Skeletal muscle cell (primary cell): ENCODE measurements at regions not wholly inside any gene's neighbourhood (a gene's known extent, or its start where the extent isn't known, plus 50 kb on each side); places are given as distances from the start of the nearest gene placed in this dataset.
A peak's percentile ranks its signal among the peaks of the same experiment; 100 is the strongest.

ENCODE experiments used
- DNase-seq: peaks from one replicate; pipeline ENCODE4 v3.0.0-alpha.2; 2010; ENCODE audit warnings: low read depth
- H3K4me3 ChIP-seq: 2 replicates; pipeline ENCODE4 v1.5.1; 2011; ENCODE audit warnings: low read depth, mild to moderate bottlenecking, control low read depth, low read length, moderate library complexity

- H3K4me3 ChIP-seq, result no peak overlapping the region
- no peak for DNase-seq
These were observed 95.4 kb upstream of the CCDC85A start for GRCh38 chr2:56088411-56088810.

GRCh38 chr2:56089931-56090330 is 93.9 kb upstream of the CCDC85A start:
- H3K4me3 ChIP-seq, result no peak overlapping the region
- DNase-seq, result no peak

GRCh38 chr2:56099963-56100362 is 83.8 kb upstream of the CCDC85A start:
- no peak overlapping the region for H3K4me3 ChIP-seq
- DNase-seq, result no peak

GRCh38 chr2:56100791-56101312 is 82.9 kb upstream of the CCDC85A start:
- no peak for DNase-seq
- no peak overlapping the region for H3K4me3 ChIP-seq

GRCh38 chr2:56102098-56102497 is 81.7 kb upstream of the CCDC85A start:
- DNase-seq, result no peak
- H3K4me3 ChIP-seq, result no peak overlapping the region

DNA sequence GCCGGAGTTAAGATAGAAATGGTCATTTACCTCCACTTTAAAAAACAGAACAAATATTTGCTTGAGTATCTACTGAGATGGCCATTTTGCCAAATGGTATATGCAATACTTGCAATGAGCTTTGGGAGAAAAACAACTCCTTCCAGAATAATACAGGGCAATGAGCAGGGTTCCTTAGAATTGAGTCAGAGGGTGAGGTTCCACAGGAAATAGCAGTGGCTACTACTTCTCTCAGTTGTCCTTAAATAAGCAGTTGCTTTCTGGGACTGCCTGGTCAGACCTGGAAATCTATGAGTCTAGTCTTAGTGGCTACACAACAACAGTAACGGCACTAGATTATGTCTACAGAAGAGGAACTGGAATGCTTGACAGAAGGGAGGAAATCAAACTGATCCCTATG is 80.9 kb upstream of the CCDC85A start:
- no peak for DNase-seq
- H3K4me3 ChIP-seq, result no peak overlapping the region

GRCh38 chr2:56104962-56105361 is 78.8 kb upstream of the CCDC85A start:
- H3K4me3 ChIP-seq, result no peak overlapping the region
- no peak for DNase-seq

DNA sequence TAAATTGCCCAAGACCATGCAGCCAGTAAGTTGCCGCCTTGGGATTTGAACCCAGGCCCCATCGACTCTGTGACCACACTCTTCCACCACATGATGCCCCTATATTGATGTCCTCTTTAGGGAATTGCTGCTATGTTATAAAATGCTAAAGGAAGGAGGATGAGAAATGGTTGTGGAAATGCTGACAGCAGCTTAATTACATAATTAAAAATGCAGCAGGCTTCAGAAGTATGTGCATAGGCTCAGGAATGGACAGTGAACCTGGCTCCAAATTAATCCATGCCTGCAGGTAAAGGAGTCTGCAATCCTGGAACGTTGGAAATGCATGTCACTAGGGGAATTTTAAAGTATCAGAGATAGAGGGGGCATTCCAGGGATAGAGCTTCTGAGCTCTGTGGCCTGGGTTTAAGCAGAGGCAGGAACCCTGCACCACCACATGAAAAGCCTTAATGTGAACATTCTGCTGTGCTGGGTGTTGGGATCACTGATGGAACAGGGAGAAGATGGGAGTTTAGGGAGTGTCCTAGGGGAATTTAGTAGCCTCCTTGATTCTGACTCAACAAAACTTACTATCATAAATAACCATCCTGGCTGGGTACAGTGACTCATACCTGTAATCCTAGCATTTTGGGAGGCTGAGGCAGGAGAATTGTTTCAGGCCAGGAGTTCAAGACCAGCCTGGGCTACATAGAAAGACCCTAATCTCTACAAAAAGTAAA is 76.1 kb upstream of the CCDC85A start:
- no peak for DNase-seq
- H3K4me3 ChIP-seq, result no peak overlapping the region

DNA sequence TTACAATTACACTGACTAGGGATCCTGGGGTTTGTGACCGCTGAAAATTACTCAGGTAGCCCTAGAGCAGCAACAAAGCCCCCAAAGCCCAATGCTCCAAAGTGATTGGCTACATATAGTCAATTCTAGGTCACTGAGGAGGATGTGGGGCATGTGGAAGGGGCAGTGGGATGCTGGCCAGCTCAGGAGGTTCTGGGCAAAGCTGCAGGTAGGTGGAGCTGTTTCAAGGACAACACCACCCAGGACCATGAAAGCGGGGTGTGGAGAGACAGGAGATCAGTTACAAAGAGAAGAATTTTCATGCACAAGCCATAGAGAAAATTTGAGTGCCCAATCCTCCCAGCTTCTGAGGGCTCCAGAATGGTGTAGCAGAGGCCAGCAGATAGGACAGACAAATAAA is 75.0 kb upstream of the CCDC85A start:
- no peak for DNase-seq

DNA sequence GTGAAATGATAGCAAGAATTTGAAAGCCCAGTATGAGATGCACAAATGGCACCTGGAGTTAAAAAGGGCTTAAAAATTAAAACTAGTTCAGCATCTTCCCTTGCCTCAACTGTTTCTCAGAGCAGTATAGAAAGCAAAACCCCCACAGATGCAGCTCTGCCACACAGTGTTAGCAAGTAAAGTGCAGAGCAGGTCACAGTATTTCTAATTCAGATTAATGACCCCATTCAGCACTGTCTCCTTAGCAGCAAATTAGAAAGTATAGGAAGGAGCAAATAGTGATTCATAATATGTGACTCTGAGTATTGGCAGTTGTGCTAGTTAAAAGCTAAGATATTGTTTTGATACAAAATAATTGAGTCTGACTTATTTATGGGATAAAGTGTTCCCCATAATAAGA is 73.8 kb upstream of the CCDC85A start:
- no peak for DNase-seq

More for the DNA sequence above, 75.0 kb upstream of the CCDC85A start:
- no peak overlapping the region for H3K4me3 ChIP-seq

DNA sequence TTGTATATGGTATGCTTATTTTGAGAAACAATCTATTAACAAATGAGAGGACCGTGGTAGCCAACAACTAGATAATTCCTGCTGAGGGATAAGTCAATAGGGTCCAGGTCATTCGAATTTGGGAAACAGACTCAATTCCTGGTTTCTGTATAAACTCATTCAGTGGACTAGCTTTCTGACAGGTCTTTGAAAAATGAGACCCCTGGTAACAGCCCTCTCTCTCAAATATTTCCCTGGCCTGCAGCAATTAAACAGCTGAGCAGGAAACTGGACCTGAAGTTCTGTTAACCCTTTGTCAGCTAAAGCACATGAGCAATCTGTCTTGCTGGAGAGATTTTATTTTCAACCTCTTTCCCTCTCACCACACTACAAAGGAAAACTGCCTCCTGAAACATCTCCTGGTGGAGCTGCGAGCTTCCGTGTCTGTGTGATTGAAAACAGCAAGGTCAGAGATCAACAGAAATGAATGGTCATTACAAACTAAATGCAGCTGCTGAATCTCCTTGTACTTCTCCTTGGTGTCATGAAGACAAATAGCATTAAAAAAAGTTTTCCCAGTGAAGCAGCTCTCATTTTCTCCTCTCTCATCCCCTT is 70.3 kb upstream of the CCDC85A start:
- H3K4me3 ChIP-seq, result no peak overlapping the region

More for the DNA sequence above, 73.8 kb upstream of the CCDC85A start:
- H3K4me3 ChIP-seq, result no peak overlapping the region

DNA sequence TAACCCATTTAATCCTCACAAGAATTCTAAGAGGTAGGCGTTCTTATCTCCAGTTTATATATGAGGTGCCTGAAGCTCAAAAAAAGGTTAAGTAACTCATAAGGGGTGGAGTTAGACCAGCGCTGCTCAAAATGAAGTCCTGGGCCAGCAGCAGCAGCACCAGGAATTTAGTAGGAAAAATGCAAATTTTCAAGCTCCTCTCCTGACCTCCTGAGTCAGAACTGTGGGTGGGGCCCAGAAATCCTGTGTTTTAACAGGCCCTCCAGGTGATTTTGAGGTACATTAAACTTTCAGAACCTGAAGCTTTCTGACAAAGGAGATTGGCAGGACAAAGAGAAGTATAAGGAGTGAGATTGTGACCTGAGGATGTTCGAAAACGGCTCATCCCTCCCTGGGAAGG is 66.0 kb upstream of the CCDC85A start:
- H3K4me3 ChIP-seq, result no peak overlapping the region
- no peak for DNase-seq

More for the DNA sequence above, 70.3 kb upstream of the CCDC85A start:
- no peak for DNase-seq

GRCh38 chr2:56118474-56118873 is 65.3 kb upstream of the CCDC85A start:
- no peak overlapping the region for H3K4me3 ChIP-seq
- DNase-seq, result no peak

DNA sequence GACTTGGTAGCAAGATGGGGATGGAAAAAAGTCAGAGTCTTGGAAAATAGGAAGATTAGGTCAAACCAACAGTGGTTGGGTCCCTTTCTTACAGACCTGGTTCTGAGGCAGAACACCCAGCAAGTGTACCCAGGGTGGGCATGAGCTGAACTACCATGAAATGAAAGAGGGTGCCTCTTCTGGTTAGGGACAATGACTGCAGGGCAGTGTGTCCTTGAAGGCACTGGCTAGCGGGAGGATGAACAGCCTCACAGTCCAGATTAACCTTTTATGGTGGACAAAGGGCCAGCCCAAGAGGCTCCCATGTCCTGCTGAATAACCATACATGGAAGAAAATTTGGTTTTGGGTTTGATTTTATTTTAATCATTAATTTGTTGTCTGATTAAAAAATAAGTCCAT is 61.8 kb upstream of the CCDC85A start:
- DNase-seq, result no peak
- H3K4me3 ChIP-seq, result no peak overlapping the region

DNA sequence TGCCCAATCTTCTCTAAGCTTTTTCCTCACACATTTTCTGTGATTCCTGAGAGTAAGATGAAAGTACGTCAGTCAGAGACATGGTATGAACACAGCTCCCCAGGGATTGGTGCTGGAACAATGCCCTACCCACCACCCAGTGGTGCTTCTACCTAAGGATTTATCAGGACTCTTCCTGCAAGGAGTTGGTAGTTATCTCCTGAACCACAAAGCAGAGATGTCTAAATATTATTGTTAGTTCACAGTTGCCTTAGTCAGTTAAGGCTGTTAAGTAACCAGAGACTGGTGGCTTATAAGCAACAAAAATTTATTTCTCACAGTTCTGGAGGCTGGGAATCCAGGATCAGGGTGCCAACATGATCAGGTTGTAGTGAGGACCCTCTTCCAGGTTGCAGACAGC is 60.3 kb upstream of the CCDC85A start:
- no peak for DNase-seq
- no peak overlapping the region for H3K4me3 ChIP-seq

- DNase-seq, result no peak
- H3K4me3 ChIP-seq, result no peak overlapping the region
These were observed 56.8 kb upstream of the CCDC85A start for GRCh38 chr2:56127010-56127409.

DNA sequence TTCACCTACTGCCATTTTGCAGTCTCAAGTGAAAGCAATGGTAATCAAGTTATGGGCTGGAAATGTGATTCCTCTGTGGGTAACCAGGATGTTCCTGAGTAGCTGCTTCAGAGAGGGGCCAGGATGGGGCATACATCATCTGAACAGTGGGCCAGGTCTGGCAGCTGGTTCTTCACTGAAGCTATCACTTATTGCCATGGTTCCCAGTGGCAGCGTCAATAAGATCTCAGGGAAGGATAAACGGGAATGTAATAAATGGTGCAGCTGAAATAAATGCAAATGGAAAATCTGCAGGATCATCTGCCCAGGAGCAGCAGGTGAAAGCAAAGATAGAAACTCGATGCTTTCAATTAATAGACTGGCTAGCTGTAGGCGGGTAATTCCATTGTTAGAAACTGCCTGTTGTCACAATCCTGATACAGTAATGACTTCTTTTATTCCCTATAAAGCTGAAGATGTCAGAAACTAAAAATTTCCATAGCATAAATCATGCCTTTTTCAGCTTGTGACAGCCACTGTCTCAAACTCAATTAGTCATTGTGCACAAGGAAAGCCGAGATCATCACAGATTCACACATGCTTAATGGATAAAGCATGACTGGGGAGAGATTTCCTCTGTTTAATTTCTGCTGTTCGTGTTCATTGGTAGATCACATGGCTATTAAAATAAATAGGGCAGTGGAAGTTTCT is 56.2 kb upstream of the CCDC85A start:
- H3K4me3 ChIP-seq, result no peak overlapping the region
- no peak for DNase-seq

DNA sequence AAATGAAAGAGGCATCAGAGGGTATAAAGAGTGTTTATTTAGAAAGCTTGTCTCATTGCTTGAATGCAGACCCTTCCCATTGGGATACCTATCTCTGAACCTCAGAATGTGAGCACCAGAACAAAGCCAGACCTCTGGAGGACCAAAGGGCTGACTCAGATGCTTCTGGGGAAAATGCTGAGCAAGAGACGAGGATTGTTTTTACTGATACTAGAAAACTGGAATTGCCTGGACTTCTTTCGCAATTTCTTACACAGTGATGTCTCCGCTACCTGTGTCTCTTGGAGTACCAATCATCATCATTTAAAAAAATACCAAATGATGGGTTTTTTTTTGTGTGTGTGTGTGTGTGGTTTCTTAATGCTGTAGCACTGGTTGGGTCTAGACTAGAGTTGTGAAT is 55.6 kb upstream of the CCDC85A start:
- no peak for DNase-seq
- no peak overlapping the region for H3K4me3 ChIP-seq

DNA sequence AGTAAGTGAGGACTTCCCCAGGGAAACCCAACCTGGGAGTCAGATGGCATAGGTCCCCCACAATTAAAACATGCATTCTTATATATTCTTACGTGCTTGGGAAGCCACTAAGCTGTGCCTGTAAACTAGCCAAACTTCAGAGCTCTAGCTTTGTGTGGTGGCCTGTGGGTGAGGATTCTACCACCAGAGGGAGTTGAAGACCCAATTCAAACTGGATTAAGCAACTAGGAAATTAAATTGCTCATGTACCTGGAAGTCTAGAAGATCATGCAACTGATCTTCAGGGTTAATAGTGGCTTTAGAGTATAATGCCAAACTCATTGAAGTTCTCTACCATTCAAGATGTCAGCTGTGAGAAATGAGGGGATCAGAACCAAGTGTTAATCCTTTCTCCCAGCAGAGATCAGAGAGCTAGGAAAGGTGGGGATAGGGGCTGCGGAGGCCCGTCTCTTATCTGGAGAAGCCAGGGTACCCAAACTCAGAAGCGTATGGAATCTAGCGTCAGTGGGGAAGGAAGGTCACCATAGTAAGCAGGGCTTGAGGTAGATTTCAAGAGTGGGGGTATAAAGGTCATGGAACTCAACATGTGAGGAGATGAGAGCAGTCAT is 53.2 kb upstream of the CCDC85A start:
- peak; percentile 7 for DNase-seq

DNA sequence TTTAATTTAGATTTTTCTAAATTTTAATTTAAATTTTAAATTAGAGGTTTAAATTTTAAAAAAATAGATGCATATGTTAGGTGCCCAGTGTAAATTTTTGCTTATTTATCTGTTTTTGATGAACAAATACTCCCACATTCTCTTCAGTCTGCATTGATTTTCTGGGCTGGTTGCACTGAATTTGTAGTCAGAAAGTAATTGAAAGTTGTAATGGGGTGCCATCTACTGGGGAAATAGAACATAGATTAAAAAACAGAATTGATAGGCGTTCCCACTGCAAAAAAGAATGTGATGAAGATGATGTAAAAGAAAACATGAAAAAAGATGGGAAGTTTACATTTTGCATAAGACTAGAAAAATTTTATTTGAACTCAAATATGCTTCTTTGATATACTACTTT is 51.7 kb upstream of the CCDC85A start:
- no peak overlapping the region for H3K4me3 ChIP-seq
- DNase-seq, result peak; percentile 6

More for the DNA sequence above, 53.2 kb upstream of the CCDC85A start:
- no peak overlapping the region for H3K4me3 ChIP-seq
